Activated CD8-positive, alpha-beta memory T cell treated with anti-CD3 and anti-CD28 coated beads for 1 hour (primary cell): ENCODE measurements at regions not wholly inside any gene's neighbourhood (a gene's known extent, or its start where the extent isn't known, plus 50 kb on each side); places are given as distances from the start of the nearest gene placed in this dataset.

Experiments
- DNase-seq, 2 donors: peaks; one replicate each; pipeline ENCODE4 v3.0.0-alpha.2; 2020; ENCODE audit warnings: low read depth in 1 of 2; ENCODE audit errors: extremely low read depth in 1 of 2

DNA sequence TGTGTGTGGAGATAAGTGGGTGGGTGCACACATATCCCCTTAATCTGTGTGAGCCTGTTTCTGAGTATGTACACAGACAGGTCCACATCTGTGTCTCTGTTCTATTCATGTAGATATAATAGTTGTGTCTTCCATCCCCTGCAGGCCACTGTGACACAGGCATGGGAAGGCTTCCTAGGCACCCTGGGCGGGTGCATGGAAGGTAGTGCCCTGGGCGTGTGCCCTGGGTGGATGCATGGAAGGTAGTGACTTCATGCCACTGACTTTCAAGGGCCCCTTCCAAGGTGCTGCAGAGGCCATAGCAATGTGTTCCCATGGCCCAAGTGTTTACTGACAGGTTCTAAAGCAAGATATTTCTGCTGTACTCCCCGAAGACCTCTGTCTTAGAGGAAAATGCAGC, 462.5 kb upstream of the HS6ST1 start:
- DNase-seq: no peak

DNA sequence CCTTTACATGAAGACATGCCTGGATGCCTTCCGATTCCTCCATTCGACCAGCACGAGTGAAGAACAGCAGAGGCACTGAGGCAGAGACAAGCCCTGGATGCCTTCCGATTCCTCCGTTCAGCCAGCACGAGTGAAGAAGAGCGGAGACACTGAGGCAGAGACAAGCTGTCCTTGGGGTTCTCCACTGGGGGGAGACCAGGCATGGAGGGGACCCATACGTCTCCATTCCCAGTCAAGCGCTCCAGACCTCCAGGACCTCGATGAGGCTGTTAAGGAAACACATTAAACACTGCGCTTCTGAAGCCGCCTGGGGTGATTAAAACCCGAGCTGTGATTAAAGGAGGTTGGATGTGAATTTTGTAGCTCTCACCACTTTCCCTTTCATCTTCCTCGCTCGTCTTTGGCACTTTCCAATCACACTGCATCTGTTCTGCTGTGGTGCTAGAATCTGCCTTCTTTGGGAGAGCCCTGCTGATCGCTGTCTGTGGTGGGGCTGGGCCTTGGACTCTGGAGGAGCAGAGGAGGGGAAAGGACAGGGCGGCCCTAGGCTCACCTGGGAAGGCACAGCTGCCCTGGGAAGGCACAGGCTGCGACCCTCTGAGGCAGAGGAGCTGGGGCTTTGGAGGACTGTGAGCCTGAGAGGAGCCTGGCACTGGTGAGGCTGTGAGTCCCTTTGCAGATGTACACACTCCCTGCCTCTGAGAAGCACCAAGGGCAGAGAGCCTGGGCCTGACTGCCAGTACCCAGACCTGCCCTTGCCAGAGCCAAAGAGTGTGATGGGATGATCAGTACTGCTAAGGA, 463.1 kb upstream of the HS6ST1 start:
- DNase-seq: no peak

DNA sequence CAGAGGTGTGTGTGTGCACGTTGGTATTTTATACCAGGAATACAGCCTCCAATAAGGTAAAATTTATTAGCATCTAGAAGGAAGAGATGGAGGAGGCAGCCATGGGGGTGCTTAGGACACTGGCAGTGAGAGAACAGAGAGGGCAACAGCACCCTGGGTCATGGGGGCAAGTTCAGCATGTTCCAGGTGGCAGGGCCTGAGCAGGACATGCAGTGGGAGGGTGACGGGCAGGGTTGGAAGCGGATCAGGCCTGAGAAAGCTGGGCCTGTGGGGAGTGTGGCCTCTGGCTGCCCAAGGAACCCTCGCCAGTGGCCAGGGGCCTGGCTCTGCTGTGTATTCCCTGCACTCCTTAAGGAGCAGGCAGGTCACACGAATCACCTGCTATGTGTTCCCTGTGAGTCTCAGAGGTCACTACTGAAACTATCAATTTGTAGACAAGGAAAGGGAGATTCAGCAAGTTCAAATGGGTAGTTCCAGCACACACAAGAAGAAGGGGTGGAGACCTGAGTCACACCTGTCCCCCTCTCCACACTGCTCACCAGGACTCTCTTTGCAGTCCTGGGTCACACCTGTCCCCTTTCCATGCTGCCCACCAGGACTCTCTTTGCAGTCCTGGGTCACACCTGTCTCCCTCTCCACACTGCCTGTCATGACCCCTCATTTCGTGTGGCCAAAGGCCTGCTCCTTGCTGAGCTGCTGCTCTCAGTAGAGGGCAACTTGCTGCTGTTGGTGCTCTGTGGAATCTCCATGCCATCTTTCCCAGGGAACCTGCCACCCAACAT, 463.9 kb upstream of the HS6ST1 start:
- no peak for DNase-seq

- DNase-seq: no peak
Measured at GRCh38 chr2:128783193-128783671, 464.6 kb upstream of the HS6ST1 start.

DNA sequence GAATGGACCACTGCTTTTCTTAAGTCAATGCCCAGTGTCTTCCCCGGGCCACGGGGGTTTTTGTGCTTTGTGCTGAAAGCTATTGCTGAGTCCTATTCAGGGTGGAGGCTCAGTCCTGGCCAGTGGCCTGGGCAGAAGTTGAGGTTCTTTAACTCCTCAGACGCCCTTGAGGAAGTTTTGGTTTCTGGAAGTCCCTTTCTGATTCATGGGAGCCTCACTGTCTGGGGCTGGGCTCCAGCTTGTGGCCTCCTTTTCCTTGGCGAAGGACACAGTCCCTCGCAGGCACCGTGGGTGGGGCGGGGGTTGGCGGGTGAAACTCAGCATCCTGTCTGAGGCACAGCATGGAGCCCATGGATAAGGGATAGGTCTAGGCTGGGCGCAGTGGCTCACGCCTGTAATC, 465.2 kb upstream of the HS6ST1 start:
- DNase-seq: no peak

DNA sequence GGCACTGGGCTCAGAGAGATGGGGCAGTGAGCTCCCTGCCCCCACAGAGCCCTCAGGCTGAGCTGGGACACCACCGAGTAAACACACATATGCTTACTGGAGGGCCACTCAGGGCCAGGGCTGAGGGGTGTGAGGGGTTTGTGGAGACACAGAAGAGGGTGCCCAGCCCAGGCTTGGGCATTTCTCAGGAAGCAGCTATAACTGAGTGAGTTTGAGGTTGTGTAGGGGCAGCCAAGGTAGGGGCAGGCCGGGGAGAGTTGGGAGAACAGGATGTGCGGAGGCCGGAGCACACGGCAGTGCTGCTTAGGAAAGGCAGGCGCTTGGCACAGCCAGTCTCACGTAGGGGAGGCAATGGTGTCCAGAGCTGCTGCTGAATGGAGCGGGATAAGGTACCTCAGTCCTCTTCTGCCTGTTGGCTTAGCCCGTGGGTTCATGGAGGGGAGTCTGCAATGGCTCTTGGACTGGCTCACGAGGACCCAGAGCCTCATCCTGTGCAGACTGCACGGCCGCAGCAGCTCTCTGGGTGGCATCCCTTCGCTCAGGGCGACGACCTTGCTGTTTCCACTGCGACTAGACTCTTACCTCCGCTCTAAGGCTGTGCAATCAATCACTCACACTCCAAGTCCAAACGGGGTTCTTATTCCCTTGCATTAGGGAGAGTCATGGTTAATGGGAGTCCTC, 466.1 kb upstream of the HS6ST1 start:
- no peak for DNase-seq

- DNase-seq: no peak
Measured at GRCh38 chr2:128786316-128786715, 467.6 kb upstream of the HS6ST1 start.

GRCh38 chr2:128786741-128787478, 468.2 kb upstream of the HS6ST1 start:
- DNase-seq: no peak

DNA sequence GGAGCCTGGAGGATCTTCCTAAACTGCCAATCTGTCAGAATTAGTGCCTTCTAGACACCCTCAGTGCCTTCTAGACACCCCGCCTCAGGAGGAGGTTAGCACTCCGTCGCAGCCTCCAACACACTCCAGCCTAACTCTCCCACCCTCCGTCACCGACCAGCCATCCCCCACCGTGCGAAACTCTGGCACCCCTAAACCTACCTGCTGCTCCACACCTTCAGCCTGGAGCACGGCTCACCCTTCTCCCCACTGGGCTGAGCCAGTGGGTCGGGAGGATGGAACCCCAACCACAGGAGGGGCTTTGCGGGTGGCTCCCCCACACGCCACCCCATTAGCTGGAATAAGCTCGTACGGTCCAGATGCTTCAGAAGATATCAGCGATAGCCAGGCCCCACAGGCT, 468.9 kb upstream of the HS6ST1 start:
- DNase-seq: no peak

- no peak for DNase-seq
Measured at GRCh38 chr2:128788636-128789220, 470.1 kb upstream of the HS6ST1 start.

GRCh38 chr2:128789221-128789620, 470.6 kb upstream of the HS6ST1 start:
- no peak for DNase-seq

GRCh38 chr2:128789776-128790455, 471.2 kb upstream of the HS6ST1 start:
- DNase-seq: no peak

DNA sequence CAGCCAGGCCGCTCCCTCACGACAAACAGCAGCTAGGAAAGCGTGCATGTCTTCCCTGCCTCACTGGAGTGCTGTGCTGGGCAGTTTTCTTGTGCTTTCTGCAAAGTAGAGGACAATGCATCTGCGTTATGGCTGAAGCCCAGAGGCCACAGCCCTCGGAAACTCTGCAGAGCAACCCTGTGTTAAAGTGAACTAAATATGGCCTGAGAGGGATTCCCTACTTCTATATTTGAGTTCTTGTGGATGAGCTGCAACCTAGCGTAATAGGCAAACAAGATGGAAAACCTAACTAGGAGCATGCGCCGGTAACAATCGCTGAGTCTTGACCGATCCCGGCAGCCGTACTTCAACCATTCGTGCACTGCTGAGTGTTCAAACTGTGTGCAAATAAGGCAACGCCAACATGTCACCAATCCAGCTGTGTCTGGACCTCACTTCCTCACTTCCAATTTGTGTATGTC, 471.9 kb upstream of the HS6ST1 start:
- DNase-seq: no peak

DNA sequence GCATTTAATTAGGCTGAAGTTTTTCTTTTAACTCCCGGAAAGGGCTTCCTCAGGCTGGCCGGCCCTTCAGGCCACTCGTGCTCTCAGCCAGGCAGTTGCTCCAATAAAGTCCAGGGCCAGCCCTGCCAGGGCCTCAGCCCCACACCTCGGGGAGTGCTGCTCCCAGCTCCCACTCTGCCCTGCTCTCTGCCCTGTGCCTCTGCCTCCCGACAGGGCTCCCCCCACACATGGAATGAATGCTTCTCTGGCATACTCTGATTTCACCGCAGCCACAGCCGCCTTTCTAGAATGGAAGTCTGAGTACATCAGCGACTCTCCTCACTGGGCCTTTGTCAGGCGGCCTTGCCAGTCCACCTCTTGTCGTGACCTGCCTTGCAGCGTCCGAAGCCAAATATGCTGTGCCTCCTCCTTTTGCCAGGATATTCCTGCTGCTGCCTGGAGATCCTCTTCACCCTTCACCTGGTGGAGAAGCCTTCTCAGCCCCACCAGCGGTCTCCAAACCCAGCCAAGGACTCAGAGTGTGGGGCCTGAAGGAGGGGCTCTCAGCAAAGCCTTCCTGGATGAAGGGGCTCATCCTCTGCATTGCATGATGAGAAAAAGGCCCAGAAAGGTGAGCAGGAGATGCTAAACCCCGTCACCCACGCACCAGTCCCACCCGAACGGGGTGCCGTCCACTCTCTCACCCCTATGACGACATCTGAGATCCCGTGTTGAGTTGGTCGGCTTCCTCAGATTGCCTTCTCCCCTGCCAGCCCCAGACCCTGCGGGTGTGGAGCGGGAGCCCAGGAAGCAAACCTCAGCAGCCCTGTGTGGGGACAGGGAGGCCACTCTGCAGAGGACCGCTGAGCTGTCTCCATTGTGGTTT, 472.7 kb upstream of the HS6ST1 start:
- DNase-seq: no peak

DNA sequence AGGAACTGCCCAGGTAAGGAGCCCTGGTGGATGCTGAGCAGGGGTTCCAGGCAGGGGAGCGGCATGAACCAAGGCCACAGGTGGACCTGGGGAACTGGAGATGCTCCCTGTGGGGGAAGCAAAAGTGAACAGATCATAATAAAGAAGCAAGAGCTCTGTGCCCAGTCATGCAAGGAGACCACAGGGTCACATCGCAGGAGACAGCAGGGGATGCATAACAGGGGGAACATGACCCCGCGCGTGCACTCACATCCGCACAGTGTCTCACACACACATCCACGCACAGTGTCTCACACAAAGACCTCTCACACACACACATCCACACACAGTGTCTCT, 473.3 kb upstream of the HS6ST1 start:
- DNase-seq: no peak

GRCh38 chr2:128792476-128793054, 473.9 kb upstream of the HS6ST1 start:
- DNase-seq: no peak

DNA sequence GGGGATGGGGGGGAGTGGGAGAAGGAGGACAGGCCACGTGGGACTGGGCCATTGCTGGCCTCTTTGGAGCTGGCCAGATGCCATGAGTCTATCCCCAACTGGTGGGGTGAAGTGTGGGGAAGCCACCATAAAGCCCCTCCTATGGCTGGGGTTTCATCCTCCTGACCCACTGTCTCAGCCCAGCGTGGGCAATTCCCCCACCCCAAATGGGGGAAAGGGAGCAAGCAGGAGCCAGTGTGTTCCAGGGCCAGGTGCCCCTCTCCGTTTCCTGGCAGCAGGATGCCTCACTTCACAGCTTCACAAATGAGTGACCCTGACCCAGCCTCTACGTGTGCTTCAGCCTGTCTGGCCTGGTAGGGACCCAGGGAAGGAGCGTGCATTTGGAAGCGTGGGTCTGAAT, 474.7 kb upstream of the HS6ST1 start:
- no peak for DNase-seq

DNA sequence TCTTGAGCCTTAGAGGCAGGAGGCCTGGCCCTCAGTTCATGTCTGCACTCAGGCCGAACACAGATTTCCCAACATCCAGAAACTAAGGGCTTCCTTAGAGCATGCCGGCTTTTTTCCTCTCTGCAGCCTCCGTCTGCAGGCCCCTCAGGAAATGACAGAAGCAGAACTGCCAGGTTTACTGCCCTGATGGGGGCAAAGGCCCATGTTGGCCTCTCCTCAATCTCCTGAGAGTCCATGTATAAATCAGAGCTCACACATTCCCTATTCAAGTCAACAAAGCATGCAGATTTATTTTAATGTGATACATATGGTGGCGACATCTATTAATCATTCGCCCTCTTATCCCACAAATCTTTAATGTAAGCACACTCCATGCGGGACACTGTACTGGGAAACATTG, 475.6 kb upstream of the HS6ST1 start:
- no peak for DNase-seq

GRCh38 chr2:128796321-128796720, 477.7 kb upstream of the HS6ST1 start:
- DNase-seq: no peak
